ENCODE measurements at regions not wholly inside any gene's neighbourhood (a gene's known extent, or its start where the extent isn't known, plus 50 kb on each side); places are given as distances from the start of the nearest gene placed in this dataset.
"Not testable (repeated sequence)": the region's sequence is repeated elsewhere in the genome, so short reads cannot be mapped to it uniquely, and the experiment has no call there.

DNA sequence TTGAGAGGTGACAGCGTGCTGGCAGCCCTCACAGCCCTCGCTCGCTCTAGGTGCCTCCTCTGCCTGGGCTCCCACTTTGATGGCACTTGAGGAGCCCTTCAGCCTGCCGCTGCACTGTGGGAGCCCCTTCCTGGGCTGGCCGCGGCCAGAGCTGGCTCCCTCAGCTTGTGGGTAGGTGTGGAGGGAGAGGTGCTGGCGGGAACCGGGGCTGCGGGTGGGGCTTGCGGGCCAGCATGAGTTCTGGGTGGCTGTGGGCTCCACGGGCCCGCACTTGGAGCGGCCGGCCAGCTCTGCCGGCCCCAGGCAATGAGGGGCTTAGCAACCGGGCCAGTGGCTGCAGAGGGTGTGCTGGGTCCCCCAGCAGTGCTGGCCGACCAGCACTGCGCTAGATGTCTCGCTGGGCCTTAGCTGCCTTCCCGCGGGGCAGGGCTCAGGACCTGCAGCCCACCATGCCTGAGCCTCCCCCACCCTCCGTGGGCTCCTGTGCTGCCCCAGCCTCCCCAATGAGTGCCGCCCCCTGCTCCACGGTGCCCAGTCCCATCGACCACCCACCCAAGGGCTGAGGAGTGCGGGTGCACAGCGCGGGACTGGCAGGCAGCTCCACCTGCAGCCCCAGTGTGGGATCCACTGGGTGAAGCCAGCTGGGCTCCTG, 62.2 kb upstream of the VWC2 start:
- H2BK5ac ChIP-seq (ENCODE audit: low read depth, low read length, poor library complexity, severe bottlenecking); H3K9ac ChIP-seq (ENCODE audit: low read depth, low read length); H3K14ac ChIP-seq (replicated peaks; ENCODE audit: low read depth, low read length); H4K91ac ChIP-seq (ENCODE audit: insufficient read depth, low read depth, low read length); H2AK9ac ChIP-seq (replicated peaks; ENCODE audit: low read depth, low read length, poor library complexity); intact Hi-C loops (cut with micrococcal nuclease); H3K4ac ChIP-seq (ENCODE audit: low read depth, low read length); in situ Hi-C loops (cut with MboI; ENCODE audit: low sequenced_read_pairs); H3K9me1 ChIP-seq (ENCODE audit: insufficient read depth, low read length); H3K79me1 ChIP-seq (ENCODE audit: low read depth in 1 of 2, low read length in 2 of 2); H3K4me3 ChIP-seq (ENCODE audit: insufficient read depth, low read depth, low read length); H3K18ac ChIP-seq (ENCODE audit: low read depth, low read length); H2BK120ac ChIP-seq (ENCODE audit: low read depth, low read length); dilution Hi-C loops (cut with HindIII; ENCODE audit: low sequenced_read_pairs, unreplicated experiment); H3K23ac ChIP-seq (ENCODE audit: low read depth, low read length); H3K56ac ChIP-seq (ENCODE audit: extremely low read depth, insufficient read depth, low read length); H3K4me2 ChIP-seq (ENCODE audit: low read depth, low read length); CTCF ChIA-PET; H3K36me3 ChIP-seq (ENCODE audit: control insufficient read depth, insufficient read depth, low read length); H4K20me1 ChIP-seq (ENCODE audit: insufficient read depth, low read length); BruUV-seq (replicated peaks); H3K27ac ChIP-seq (ENCODE audit: insufficient read depth, low read length); H4K8ac ChIP-seq (ENCODE audit: low read depth in 2 of 2, low read length in 2 of 2); H4K5ac ChIP-seq (ENCODE audit: low read depth, low read length); DNase-seq; ATAC-seq (ENCODE audit: low read depth); H2AFZ ChIP-seq (replicated peaks; ENCODE audit: low read length, poor library complexity); H3K4me1 ChIP-seq (ENCODE audit: control insufficient read depth, insufficient read depth, low read length); H3K27me3 ChIP-seq (ENCODE audit: control insufficient read depth, insufficient read depth, low read length); H2BK20ac ChIP-seq (ENCODE audit: low read depth, low read length); H2AK5ac ChIP-seq (ENCODE audit: low read depth, low read length); POLR2A ChIA-PET (ENCODE audit: unreplicated experiment); H2BK15ac ChIP-seq (ENCODE audit: low read depth, low read length): not testable (repeated sequence)
- H3K9me3 ChIP-seq (ENCODE audit: control insufficient read depth, insufficient read depth, low read length) = peaks cover 13% of the 10 kb centered on the region
- no CpG with 5 or more reads among the region's 28 CpGs for WGBS, 2 experiments (ENCODE audit: extremely low coverage in 2 of 2, insufficient read length in 1 of 2)

All from IMR-90 (cell line).